Subcutaneous abdominal adipose tissue (tissue), 5 donors: ENCODE measurements at regions not wholly inside any gene's neighbourhood (a gene's known extent, or its start where the extent isn't known, plus 50 kb on each side); places are given as distances from the start of the nearest gene placed in this dataset.

Experiments used
- H3K27ac ChIP-seq: one replicate; pipeline ENCODE4 v1.7.0; 2013; ENCODE audit warnings: low read depth, mild to moderate bottlenecking, inconsistent platforms, low read length, moderate library complexity
- H3K27me3 ChIP-seq, 5 donors: one replicate each; pipeline ENCODE4 v1.7.0; 2013; ENCODE audit warnings: low read length in 5 of 5, inconsistent platforms in 1 of 5; ENCODE audit not compliant: control insufficient read depth in 5 of 5, insufficient read depth in 4 of 5
- H3K36me3 ChIP-seq, 5 donors: one replicate each; pipeline ENCODE4 v1.7.0; 2013; ENCODE audit warnings: low read length in 5 of 5; ENCODE audit not compliant: control insufficient read depth in 5 of 5, insufficient read depth in 5 of 5
- H3K4me1 ChIP-seq, 5 donors: one replicate each; pipeline ENCODE4 v1.7.0; 2013; ENCODE audit warnings: low read length in 5 of 5, mild to moderate bottlenecking in 3 of 5, moderate library complexity in 1 of 5; ENCODE audit not compliant: control insufficient read depth in 5 of 5, insufficient read depth in 5 of 5
- H3K4me3 ChIP-seq, 5 donors: one replicate each; pipeline ENCODE4 v1.7.0; 2013; ENCODE audit warnings: low read length in 5 of 5, low read depth in 1 of 5
- H3K9ac ChIP-seq, 5 donors: one replicate each; pipeline ENCODE4 v1.7.0; 2013; ENCODE audit warnings: low read length in 5 of 5, mild to moderate bottlenecking in 4 of 5, moderate library complexity in 3 of 5
- H3K9me3 ChIP-seq, 5 donors: one replicate each; pipeline ENCODE4 v1.7.0; 2013; ENCODE audit warnings: low read length in 5 of 5; ENCODE audit not compliant: control insufficient read depth in 5 of 5
- donor health status: healthy.
- donor health status: healthy.
- donor health status: healthy.
- donor health status: healthy.
- donor health status: healthy.

DNA sequence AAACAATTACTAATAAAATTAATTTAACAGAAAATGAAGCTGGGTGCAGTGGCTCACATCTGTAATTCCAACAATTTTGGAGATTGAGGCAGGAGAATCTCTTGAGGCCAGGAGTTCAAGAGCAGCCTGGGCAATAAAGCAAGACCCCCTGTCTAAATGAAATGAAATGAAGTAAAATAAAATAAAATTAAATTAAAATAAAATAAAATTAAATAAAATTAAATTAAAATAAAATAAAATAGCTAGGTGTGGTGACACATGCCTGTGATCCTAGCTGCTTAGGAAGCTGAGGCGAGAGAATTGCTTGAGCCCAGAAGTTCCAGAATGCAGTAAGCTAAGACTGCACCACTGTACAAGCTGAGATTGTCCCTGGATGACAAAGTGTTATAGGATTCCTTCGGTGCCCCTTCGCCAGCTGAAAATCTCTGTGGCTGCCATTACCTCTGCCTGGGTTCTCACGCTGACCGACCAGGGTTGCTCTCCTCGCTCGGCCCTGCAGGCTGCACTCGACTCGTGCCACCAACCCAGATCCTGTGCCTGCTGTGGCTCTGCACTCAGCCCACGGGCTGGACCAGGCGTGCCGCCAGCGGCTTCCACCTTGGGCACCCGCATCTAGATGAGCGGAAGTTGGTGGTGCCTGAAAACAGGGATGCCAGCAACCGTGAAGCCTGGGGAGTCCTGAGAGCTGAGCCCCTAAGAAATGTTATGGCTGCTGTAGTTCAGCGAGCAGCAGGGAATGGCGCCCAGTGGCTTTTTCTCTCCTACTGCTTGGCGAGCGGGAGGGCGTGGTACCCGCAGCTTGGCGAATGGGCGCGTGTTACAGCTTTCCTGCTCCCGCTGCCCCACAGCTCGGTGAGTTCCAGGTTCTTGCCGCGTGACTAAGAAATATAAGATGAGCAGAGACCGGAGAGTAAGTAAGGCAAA is 539.2 kb upstream of the PCDH9 start:
- H3K9ac ChIP-seq = no peak overlapping the region
- H3K4me1 ChIP-seq = no peaks in the 10 kb centered on the region
- H3K36me3 ChIP-seq = no peaks in the 10 kb centered on the region
- H3K27me3 ChIP-seq = no peaks in the 10 kb centered on the region
- H3K9me3 ChIP-seq = peaks cover 0 to 5% (median 2%) of the 10 kb centered on the region in 5 donors
- H3K4me3 ChIP-seq = no peak overlapping the region
- H3K27ac ChIP-seq = no peak overlapping the region

DNA sequence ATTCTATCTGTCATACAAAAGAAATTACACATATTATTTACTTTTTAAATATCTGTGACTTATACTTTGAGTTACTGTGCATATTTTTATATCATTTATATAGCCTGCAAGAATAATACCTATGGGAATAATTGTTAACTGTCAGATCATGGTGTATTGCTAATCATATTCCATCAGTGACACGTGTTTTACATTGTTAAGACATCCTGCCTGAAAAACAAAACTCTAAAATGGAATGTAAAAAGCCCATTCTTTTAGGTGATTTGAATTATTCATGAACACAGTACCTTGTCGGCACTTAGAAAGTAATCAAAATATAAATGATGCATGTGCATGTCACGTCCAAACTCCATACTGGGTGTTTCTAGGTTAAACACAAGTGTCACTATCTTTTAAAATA is 533.8 kb upstream of the PCDH9 start:
- Histone ChIP-seq H3K27ac (no peak overlapping the region), H3K9ac (no peak overlapping the region), H3K36me3 (no peaks in the 10 kb centered on the region), H3K9me3 (no peaks in the 10 kb centered on the region), H3K4me3 (no peak overlapping the region), H3K27me3 (no peaks in the 10 kb centered on the region), H3K4me1 (no peaks in the 10 kb centered on the region)

DNA sequence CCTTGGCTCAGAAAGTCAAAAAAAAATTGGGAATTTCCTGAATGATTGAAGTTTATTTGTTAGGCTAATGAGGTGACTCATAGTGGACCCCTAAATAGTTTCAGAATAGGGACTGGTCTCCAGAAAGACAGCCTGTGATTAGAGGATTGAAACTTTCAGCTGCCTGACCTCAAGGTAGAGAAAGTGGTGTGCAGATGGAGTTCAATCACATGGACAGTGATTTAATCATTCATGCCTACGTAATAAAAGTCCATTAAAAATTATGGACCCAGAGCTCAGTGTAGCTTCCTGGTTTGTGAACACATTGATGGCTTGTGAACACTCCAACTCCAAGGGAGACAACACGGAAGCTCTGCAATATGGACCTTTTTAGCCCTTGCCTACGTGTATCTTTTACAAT is 533.2 kb upstream of the PCDH9 start:
- H3K4me1 ChIP-seq = no peaks in the 10 kb centered on the region
- no peaks in the 10 kb centered on the region for H3K9me3 ChIP-seq
- H3K27ac ChIP-seq = no peak overlapping the region
- no peaks in the 10 kb centered on the region for H3K36me3 ChIP-seq
- no peak overlapping the region for H3K9ac ChIP-seq
- no peak overlapping the region for H3K4me3 ChIP-seq
- no peaks in the 10 kb centered on the region for H3K27me3 ChIP-seq

DNA sequence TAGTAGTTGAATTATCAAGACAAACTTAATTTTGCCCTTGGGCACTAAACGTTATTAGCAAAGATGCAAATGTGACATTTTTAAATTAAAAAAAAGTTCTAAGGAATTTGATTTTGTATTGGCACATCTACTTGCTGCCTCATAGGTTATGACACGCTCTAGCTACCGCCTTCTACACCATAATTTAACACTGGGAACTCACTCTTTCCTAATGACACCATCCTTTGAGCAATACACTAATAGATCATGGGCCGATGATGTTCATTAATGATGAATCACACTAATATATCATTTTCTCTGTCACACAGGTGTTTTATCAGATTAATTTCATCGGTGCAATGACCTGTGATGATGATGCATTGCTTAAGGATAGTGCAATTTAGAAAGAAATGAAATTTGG is 528.8 kb upstream of the PCDH9 start:
- no peak overlapping the region for H3K4me3 ChIP-seq
- no peaks in the 10 kb centered on the region for H3K27me3 ChIP-seq
- no peaks in the 10 kb centered on the region for H3K36me3 ChIP-seq
- no peak overlapping the region for H3K27ac ChIP-seq
- no peak overlapping the region for H3K9ac ChIP-seq
- no peaks in the 10 kb centered on the region for H3K9me3 ChIP-seq
- no peaks in the 10 kb centered on the region for H3K4me1 ChIP-seq

DNA sequence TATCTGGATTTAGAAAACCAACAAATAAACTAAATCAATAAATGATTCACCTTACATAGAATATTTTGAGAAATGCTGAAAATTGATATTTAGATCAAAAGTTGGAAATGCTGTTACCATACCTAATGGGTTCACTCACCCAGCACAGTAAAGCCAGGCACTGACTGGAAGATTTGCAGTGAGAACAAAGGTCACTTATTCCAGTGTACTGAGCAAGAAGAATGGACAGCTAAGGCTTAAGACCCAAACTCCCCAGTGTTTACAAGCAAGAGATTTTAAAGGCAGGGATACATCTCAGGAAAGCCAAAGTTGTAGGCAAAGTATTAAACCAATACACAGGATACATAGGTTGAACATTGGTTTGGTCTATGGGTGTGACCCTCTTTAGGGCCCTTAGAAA is 523.9 kb upstream of the PCDH9 start:
- H3K4me1 ChIP-seq = no peaks in the 10 kb centered on the region
- no peak overlapping the region for H3K4me3 ChIP-seq
- H3K9ac ChIP-seq = no peak overlapping the region
- no peaks in the 10 kb centered on the region for H3K27me3 ChIP-seq
- H3K36me3 ChIP-seq = no peaks in the 10 kb centered on the region
- no peaks in the 10 kb centered on the region for H3K9me3 ChIP-seq
- H3K27ac ChIP-seq = no peak overlapping the region

DNA sequence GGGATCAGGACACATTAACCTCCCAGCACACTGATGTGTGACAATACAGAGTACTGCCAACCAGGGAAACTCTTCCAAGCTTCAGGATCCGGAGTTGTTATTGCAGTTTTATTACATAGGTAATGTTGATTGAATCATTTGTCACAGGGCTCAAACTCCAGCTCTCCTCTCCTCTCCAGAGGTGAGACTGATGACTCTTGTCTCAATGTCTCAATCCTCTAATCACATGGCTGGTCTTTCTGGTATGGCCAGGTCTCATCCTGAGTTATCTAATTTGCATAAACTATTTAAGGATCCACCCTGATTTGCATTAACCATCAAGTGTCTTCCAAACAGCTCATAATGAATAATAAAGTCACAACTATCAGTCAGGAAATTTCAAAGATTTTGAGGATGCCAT is 522.6 kb upstream of the PCDH9 start:
- Histone ChIP-seq H3K9me3 (no peaks in the 10 kb centered on the region), H3K27ac (no peak overlapping the region), H3K27me3 (no peaks in the 10 kb centered on the region), H3K4me3 (no peak overlapping the region), H3K36me3 (no peaks in the 10 kb centered on the region), H3K9ac (no peak overlapping the region), H3K4me1 (no peaks in the 10 kb centered on the region)

DNA sequence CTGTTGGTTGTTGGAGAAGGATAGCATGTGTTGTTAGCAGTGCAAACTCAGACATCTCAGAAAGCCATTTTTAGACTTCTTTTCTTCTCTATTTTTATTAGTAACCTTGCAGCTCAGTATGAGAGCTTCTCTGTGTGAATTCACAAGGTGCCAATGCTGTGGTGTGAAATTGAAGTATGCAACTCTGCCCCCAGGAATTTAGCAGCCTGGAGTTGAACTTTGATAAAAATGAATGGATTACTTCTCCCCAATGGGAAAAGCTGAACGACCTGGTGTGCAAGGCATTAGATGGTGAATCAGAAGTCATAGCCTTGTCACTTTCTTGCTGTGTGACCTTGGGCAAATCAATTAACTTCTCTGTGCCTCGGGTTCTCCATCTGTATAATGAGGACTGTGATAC is 512.3 kb upstream of the PCDH9 start:
- Histone ChIP-seq H3K9ac (no peak overlapping the region), H3K4me1 (peaks cover 0 to 7% (median 0%) of the 10 kb centered on the region in 5 donors), H3K9me3 (no peaks in the 10 kb centered on the region), H3K36me3 (no peaks in the 10 kb centered on the region), H3K27me3 (no peaks in the 10 kb centered on the region), H3K27ac (no peak overlapping the region), H3K4me3 (no peak overlapping the region)

DNA sequence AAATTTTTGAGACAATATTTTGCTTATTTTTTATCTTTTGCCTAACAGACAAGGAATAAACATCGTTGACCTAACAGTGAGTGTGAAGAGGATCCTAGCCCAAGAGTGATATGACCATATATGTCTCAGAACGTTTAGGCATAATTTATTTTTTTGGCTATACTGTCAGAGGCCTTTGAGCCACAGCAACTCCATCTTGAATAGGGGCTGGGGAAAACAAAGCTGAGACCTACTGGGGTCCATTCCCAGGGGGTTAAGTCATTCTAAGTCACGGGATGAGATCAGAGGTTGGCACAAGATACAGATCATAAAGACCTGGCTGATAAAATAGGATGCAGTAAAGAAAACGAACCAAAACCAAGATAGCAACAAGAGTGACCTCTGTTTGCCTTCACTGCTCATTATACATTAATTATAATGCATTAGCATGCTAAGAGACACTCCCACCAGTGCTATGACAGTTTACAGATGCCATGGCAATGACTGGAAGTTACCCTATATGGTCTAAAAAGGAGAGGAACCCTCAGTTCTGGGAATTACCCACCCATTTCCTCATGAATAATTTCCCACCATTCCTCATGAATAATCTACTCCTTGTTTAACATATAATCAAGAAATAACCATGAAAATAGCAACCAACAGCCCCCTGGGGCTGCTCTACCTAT is 510.9 kb upstream of the PCDH9 start:
- Histone ChIP-seq H3K4me1 (peaks cover 0 to 15% (median 3%) of the 10 kb centered on the region in 5 donors), H3K36me3 (no peaks in the 10 kb centered on the region), H3K9me3 (no peaks in the 10 kb centered on the region), H3K4me3 (no peak overlapping the region), H3K27ac (no peak overlapping the region), H3K9ac (no peak overlapping the region), H3K27me3 (no peaks in the 10 kb centered on the region)

DNA sequence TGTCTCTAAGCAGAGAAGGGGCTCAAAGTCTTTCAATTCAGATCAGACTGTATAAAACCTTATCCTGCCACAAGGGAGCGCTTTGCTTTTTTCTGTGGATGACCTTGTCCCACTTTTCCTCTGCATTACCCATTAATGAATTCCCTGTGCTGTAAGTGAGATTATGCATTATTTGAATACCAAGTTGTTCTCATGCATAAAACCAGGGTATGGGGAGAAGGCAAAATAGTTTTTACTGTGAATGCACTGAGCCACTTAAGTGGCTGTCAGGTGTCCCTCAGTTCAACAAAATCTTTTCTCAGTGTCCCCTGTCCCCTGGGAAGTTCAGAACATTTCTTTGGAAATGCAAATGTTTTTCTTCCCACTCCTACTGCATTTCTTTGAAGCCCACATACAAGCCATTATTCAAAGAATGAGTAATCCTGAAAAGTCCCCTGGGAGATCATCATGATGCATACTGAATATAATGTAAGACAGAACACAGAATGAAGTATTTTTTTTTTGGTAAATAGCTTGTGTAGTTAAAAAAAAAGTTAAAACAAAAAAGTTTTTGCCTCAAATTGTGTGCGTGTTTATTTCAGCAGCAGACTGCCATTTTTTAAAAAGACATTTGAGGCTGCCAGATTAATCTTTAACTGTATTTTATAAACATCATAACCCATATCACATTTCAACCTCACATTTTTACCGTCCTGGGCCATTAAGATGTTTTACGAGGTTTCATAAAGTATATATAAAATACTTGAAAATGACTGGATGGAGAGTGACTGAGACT is 506.7 kb upstream of the PCDH9 start:
- no peaks in the 10 kb centered on the region for H3K36me3 ChIP-seq
- H3K4me3 ChIP-seq = no peak overlapping the region
- no peaks in the 10 kb centered on the region for H3K9me3 ChIP-seq
- no peak overlapping the region for H3K27ac ChIP-seq
- H3K9ac ChIP-seq = no peak overlapping the region
- peaks cover 0 to 19% (median 3%) of the 10 kb centered on the region in 5 donors for H3K4me1 ChIP-seq
- no peaks in the 10 kb centered on the region for H3K27me3 ChIP-seq

DNA sequence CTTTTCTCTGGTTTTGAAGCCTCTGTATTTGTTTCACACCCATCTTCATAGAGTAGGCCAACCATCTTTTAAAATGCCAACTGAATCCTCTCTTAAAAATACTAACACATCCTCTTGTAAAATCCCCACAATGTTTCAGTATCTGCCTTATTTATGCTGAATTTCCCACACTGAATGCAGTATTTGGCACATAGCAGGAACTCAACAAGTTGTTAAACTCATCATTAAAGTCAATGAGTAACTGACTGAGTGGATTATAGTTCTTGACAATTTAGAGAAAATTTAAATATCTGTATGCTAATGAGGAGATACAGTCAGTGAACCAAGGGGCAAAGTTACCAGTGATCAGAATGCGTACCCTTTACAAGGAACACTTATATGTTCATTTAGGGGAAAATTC is 505.5 kb upstream of the PCDH9 start:
- H3K27ac ChIP-seq = no peak overlapping the region
- no peaks in the 10 kb centered on the region for H3K27me3 ChIP-seq
- no peaks in the 10 kb centered on the region for H3K36me3 ChIP-seq
- H3K9ac ChIP-seq = no peak overlapping the region
- H3K9me3 ChIP-seq = no peaks in the 10 kb centered on the region
- H3K4me3 ChIP-seq = no peak overlapping the region
- peaks cover 0 to 19% (median 3%) of the 10 kb centered on the region in 5 donors for H3K4me1 ChIP-seq
